CD4-positive, alpha-beta T cell (primary cell): ENCODE measurements at regions not wholly inside any gene's neighbourhood (a gene's known extent, or its start where the extent isn't known, plus 50 kb on each side); places are given as distances from the start of the nearest gene placed in this dataset.

ENCODE experiments used
- ATAC-seq: fragments of 200-7000 bp; cut with Tn5 transposase; one replicate; pipeline ENCODE4 v1.10.0; 2022; ENCODE audit warnings: mild to moderate bottlenecking; ENCODE audit not compliant: poor library complexity
- CTCF ChIA-PET: fragments of 350-600 bp; sonication (Branson Sonifier 250); formaldehyde crosslinking; loops from one replicate; lab custom pipeline; 2021; ENCODE audit warnings: antibody characterized with exemption, inconsistent platforms; lab: Charles Lee
- POLR2A ChIA-PET: fragments of 350-600 bp; sonication (Branson Sonifier 250); formaldehyde crosslinking; loops from one replicate; lab custom pipeline; 2021; ENCODE audit warnings: antibody characterized with exemption, inconsistent platforms; lab: Charles Lee
- DNase-seq, 14 experiments: peaks; one replicate each; pipeline ENCODE4 v3.0.0-alpha.2; 2013 to 2020; ENCODE audit warnings: mixed read lengths in 2 of 14
- H3K27ac ChIP-seq, 2 donors: one replicate each; pipeline versions ENCODE4 v1.5.1 to v1.7.0; 2013; ENCODE audit warnings: low read length in 2 of 2, low read depth in 1 of 2, mild to moderate bottlenecking in 1 of 2
- H3K27me3 ChIP-seq, 2 experiments: 1 replicate in 1 of 2; 2 replicates in 1 of 2; pipeline versions ENCODE4 v1.6.1 to v1.7.0; 2013; ENCODE audit warnings: low read length in 2 of 2, control low read depth in 1 of 2, mild to moderate bottlenecking in 1 of 2, moderate library complexity in 1 of 2; ENCODE audit not compliant: insufficient read depth in 2 of 2, control insufficient read depth in 1 of 2
- H3K36me3 ChIP-seq: one replicate; pipeline ENCODE4 v1.6.1; 2013; ENCODE audit warnings: low read length, control low read depth; ENCODE audit not compliant: insufficient read depth
- H3K4me1 ChIP-seq: one replicate; pipeline ENCODE4 v1.6.1; 2013; ENCODE audit warnings: low read length, control low read depth; ENCODE audit not compliant: insufficient read depth
- H3K4me3 ChIP-seq: one replicate; pipeline ENCODE4 v1.5.1; 2013; ENCODE audit warnings: mild to moderate bottlenecking, low read length, moderate library complexity
- H3K9me3 ChIP-seq, 2 experiments: 1 replicate in 1 of 2; 2 replicates in 1 of 2; pipeline versions ENCODE4 v1.6.1 to v1.7.0; 2013; ENCODE audit warnings: low read length in 2 of 2, mild to moderate bottlenecking in 2 of 2, control low read depth in 1 of 2, moderate library complexity in 1 of 2; ENCODE audit not compliant: control insufficient read depth in 1 of 2, insufficient read depth in 1 of 2
- H3K27ac Mint-ChIP-seq: one replicate; pipeline ENCODE4 v1.8.0; 2020; ENCODE audit warnings: mixed read lengths
- H3K27me3 Mint-ChIP-seq: one replicate; pipeline ENCODE4 v1.8.0; 2021; ENCODE audit warnings: mixed read lengths
- H3K36me3 Mint-ChIP-seq: one replicate; pipeline ENCODE4 v1.8.0; 2021; ENCODE audit warnings: low read depth, mixed read lengths
- H3K4me1 Mint-ChIP-seq: one replicate; pipeline ENCODE4 v1.8.0; 2021; ENCODE audit warnings: low read depth, mixed read lengths
- H3K4me3 Mint-ChIP-seq: one replicate; pipeline ENCODE4 v1.8.0; 2020; ENCODE audit warnings: mild to moderate bottlenecking, mixed read lengths
- H3K9me3 Mint-ChIP-seq: one replicate; pipeline ENCODE4 v1.8.0; 2020; ENCODE audit warnings: mixed read lengths
- CTCF ChIP-seq: fragments of 200-600 bp; IDR thresholded peaks from one replicate; pipeline ENCODE4 v1.8.0; 2022; ENCODE audit warnings: antibody characterized with exemption, mild to moderate bottlenecking
- intact Hi-C, 2 experiments: fragments of 100-400 bp; cut with DNase I in 1 of 2; cut with micrococcal nuclease in 1 of 2; formaldehyde crosslinking; loops; one replicate each; pipeline versions ENCODE4 v1.15.1 to v1.9.0; 2023 to 2025; cut with DNase I, micrococcal nuclease

- no peaks in the 10 kb centered on the region for H3K9me3 Mint-ChIP-seq
- H3K27me3 Mint-ChIP-seq: no peaks in the 10 kb centered on the region
- intact Hi-C loops: no loop called here
- H3K27ac Mint-ChIP-seq: no peak overlapping the region
- Histone ChIP-seq H3K9me3 (no peaks in the 10 kb centered on the region), H3K27ac (no peak overlapping the region), H3K4me3 (no peak overlapping the region), H3K36me3 (no peaks in the 10 kb centered on the region), H3K27me3 (no peaks in the 10 kb centered on the region), H3K4me1 (no peaks in the 10 kb centered on the region)
- DNase-seq (no peak), ATAC-seq (no peak)
- CTCF ChIA-PET: no interaction called here
- H3K4me3 Mint-ChIP-seq: no peak overlapping the region
- POLR2A ChIA-PET: no interaction called here
- no peak for TF ChIP-seq CTCF
- H3K36me3 Mint-ChIP-seq: no peaks in the 10 kb centered on the region
- H3K4me1 Mint-ChIP-seq: no peaks in the 10 kb centered on the region
Observed at GRCh38 chr3:106731230-106731629, 646.0 kb upstream of the CCDC54 start.

- Histone ChIP-seq H3K9me3 (no peaks in the 10 kb centered on the region), H3K27ac (no peak overlapping the region), H3K4me3 (no peak overlapping the region), H3K36me3 (no peaks in the 10 kb centered on the region), H3K27me3 (no peaks in the 10 kb centered on the region), H3K4me1 (no peaks in the 10 kb centered on the region)
- TF ChIP-seq CTCF: no peak
- ChIA-PET POLR2A (no interaction called here), CTCF (no interaction called here)
- no peak for DNase-seq
- Mint-ChIP-seq H3K4me1 (no peaks in the 10 kb centered on the region), H3K27me3 (no peaks in the 10 kb centered on the region), H3K4me3 (no peak overlapping the region), H3K36me3 (no peaks in the 10 kb centered on the region), H3K9me3 (no peaks in the 10 kb centered on the region), H3K27ac (no peak overlapping the region)
- no peak for ATAC-seq
- intact Hi-C loops: no loop called here
Observed at GRCh38 chr3:106734712-106735111, 642.5 kb upstream of the CCDC54 start.

- DNase-seq: no peak
- ChIA-PET CTCF (no interaction called here), POLR2A (no interaction called here)
- no peaks in the 10 kb centered on the region for H3K27me3 ChIP-seq
- no peaks in the 10 kb centered on the region for H3K36me3 ChIP-seq
- TF ChIP-seq CTCF: no peak
- H3K4me3 Mint-ChIP-seq: no peak overlapping the region
- H3K27ac Mint-ChIP-seq: no peak overlapping the region
- no peaks in the 10 kb centered on the region for H3K27me3 Mint-ChIP-seq
- no peak overlapping the region for H3K27ac ChIP-seq
- intact Hi-C loops: loop anchor here in 1 of 2 experiments (1.0 kb wide), 1 partner anchor 30 kb away; no protein-coding TSS in a partner anchor
- H3K4me3 ChIP-seq: no peak overlapping the region
- H3K9me3 Mint-ChIP-seq: no peaks in the 10 kb centered on the region
- no peaks in the 10 kb centered on the region for H3K4me1 Mint-ChIP-seq
- H3K36me3 Mint-ChIP-seq: no peaks in the 10 kb centered on the region
- no peaks in the 10 kb centered on the region for H3K4me1 ChIP-seq
- no peak for ATAC-seq
- H3K9me3 ChIP-seq: no peaks in the 10 kb centered on the region
Observed at GRCh38 chr3:106737265-106737664, 640.0 kb upstream of the CCDC54 start.
